ENCODE measurements at regions not wholly inside any gene's neighbourhood (a gene's known extent, or its start where the extent isn't known, plus 50 kb on each side); places are given as distances from the start of the nearest gene placed in this dataset.

DNA sequence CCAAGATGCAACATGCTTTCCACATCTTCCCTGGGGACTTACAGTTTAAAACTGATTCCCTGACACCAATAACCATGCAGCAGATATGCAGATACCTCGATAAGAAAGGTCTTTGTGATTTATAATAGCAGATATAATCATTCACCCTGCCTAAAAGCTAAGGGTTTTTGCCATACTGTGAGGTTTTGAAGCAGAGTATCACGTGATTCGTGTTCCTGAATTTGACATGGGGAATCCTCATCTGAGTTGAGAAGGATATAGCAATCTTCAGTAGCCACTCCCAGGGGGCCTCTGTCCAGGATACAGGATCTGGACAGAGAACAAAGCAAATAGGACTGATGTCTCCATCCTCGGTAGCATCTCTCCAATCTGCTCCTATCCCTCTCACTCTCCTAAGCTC is 79.1 kb upstream of the SDK2 start:
- DNase-seq (ENCODE audit: low read depth in 2 of 2), result no peak

- DNase-seq (ENCODE audit: low read depth in 2 of 2), result no peak
Observed at GRCh38 chr17:73724341-73724740, 80.1 kb upstream of the SDK2 start.

GRCh38 chr17:73724990-73725389 is 80.7 kb upstream of the SDK2 start:
- no peak for DNase-seq (ENCODE audit: low read depth in 2 of 2)

- DNase-seq (ENCODE audit: low read depth in 2 of 2), result no peak
Observed at GRCh38 chr17:73725794-73726515, 81.7 kb upstream of the SDK2 start.

DNA sequence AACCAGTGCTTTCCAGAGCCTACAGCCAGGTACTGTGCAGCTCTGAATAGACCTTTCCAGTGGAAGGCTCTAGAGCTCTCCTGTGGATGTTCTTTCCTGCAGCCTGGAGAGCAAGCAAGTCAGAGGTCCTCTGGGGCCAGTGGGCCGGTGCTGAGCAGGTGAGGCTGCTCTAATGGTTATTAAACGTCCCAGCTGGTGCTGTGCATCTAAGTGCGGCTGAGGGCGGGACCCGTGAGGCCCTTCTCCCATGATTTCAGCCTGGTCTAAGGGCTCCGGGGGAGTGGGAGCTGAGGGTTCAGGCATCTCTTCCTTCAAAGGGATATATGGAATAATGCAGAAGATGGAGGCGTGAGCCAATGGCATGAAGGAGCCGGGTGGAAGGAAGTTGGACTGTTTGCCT is 83.7 kb upstream of the SDK2 start:
- no peak for DNase-seq (ENCODE audit: low read depth in 2 of 2)

- no peak for DNase-seq (ENCODE audit: low read depth in 2 of 2)
Observed at GRCh38 chr17:73729101-73729500, 84.9 kb upstream of the SDK2 start.

DNA sequence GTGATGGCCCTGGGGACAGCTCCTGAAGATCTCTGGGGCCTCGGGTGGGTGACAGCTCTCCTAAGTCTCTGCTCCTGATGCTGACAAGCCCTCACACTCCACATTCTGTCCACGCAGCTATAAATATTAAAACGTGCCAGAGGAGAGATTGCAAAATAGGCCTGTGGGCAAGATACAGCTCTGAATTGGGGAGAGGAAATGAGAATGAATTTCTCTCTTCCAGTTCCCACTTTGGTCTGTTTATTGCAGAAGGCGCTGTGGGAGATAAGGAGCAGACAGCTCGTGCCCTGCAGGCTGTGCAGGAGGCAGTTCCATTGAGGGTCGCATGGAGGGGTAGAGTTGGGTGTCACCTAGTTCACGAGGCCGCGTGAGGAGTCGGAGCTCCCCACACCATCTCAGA is 87.5 kb upstream of the SDK2 start:
- DNase-seq (ENCODE audit: low read depth in 2 of 2), result no peak

DNA sequence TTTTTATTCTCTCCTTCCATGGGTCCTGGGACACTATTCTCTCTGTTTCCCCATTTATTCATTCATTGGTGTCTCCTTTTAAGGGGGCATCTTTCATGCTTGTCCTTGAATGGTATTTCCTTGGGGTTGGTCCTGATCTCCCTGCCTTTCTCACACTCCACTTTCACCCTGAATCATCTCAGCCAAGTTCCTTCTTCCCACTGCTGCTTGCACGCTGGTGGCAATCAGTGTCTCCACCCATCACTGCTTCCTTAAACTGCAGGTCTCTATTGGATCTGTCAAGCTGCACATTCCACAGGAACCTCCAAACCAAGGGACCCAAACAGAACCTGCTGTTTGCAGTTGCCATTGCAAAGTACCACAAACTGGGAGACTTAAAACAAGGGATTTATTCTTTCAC is 89.3 kb upstream of the SDK2 start:
- no peak for DNase-seq (ENCODE audit: low read depth in 2 of 2)

- no peak for DNase-seq (ENCODE audit: low read depth in 2 of 2)
Observed at GRCh38 chr17:73735245-73735644, 91.0 kb upstream of the SDK2 start.

DNA sequence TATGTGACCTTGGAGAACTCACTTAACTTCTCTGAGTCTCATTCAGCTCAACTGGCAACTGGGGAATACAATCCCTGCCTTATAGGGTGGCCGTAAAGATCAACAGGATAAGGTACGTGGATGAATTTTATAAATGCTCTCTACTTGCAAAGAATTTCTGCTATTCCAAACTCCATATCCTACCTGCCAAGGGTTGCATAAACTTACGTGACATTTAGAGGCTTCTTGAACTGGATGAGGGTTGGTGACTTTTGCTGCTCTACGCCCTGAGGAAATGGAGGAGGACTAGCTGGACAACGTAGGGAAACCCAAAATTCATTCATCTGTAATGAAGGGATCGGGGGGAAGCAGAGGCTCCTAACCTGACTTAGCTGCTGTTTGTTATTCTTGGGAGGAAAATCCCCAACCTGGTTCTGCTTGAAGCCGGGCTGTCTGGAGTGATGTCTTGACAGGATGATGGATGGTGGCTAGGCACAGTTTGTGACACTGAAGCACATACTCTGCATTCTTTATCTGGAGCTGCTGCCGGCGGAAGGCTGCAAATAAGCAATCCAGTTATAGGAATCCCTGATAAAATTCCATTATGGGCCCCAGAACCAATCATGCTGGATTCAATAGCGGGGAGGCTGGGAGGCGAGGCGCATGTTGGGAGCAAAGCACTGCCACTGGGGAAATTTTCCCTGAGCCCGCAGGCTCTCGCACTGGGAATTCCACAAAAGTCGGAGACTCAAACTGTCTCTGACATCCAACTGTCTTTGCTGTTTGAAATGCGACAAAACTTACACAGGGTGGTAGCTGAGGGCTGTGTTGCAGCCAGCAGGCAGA is 94.7 kb upstream of the SDK2 start:
- DNase-seq (ENCODE audit: low read depth in 2 of 2), result no peak

DNA sequence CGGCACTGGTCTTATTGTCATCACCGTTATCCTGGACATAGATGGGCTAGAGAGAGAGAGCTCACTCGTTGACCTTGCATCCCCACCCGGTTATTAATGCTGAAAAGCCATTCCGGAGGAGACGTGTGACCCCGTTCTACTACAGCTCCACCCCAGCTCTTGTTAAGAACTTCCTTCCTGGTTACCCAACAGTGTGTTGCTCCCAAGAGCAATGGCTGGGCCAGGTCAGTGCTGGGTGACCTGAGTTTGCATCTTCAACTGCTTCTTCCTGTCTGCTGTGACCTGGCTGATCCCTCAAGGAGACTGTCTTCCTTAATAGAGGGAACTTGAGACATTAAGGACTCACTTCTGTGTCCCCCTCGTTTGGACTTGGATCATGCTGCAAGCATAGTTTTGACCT is 96.1 kb upstream of the SDK2 start:
- no peak for DNase-seq (ENCODE audit: low read depth in 2 of 2)

- DNase-seq (ENCODE audit: low read depth in 2 of 2), result no peak
Observed at GRCh38 chr17:73742948-73743381, 98.7 kb upstream of the SDK2 start.

GRCh38 chr17:73743518-73744201 is 99.4 kb upstream of the SDK2 start:
- DNase-seq (ENCODE audit: low read depth in 2 of 2), result no peak

DNA sequence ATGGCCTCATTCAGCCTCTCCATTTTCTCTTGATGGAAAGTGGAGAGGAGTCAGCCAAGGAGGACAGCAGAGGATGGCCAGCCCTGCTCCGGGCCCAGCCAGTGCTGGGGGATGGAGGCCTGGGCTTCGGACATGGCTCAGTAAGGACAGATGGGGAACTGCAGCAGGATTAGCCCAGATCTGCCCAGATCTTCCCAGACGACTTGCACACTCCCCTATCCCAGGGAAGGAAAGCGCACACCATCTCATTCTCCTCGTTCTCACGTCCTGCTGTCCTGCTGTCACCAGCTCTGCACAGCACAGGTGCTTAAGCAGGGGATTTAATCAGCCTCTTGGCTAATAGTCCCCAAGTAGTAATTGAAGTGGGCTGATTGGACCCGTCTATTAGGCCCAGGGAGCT is 100.2 kb upstream of the SDK2 start:
- DNase-seq (ENCODE audit: low read depth in 2 of 2), result no peak

DNA sequence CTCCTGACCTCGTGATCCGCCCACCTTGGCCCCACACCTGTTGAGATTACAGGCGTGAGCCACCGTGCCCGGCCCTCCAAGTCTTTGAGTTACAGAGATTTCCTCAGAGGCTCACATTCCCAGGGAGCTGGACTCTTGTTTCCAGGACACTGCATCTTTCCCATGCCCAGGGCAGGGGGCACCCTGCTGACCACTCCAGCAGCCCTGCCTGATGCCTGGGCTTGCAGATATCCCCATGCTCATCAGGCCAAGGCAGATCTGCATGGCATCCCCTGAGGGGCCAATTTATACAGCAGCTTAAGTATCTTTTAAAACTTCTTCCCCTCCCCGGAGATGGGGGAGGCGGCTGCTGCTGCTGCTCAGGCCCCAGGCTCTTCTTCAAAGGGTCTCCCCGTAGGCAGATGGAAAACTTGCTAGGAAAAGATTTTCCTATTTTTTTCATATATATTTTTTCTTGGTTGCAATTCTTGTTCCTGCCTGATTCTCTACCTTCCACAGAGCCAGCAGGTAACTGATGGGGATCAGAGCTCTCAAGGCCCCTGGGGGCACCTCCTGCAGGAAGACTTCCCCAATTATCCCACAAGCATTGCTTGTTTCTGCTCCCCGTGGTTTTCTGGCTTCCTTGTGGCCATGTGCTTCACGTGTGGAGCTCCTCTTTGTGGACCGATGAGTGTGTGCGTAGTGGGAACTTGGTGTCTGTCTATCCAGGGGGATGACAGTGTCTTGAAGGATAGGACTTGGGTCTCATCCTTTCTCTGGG is 102.2 kb upstream of the SDK2 start:
- DNase-seq (ENCODE audit: low read depth in 2 of 2), result no peak

DNA sequence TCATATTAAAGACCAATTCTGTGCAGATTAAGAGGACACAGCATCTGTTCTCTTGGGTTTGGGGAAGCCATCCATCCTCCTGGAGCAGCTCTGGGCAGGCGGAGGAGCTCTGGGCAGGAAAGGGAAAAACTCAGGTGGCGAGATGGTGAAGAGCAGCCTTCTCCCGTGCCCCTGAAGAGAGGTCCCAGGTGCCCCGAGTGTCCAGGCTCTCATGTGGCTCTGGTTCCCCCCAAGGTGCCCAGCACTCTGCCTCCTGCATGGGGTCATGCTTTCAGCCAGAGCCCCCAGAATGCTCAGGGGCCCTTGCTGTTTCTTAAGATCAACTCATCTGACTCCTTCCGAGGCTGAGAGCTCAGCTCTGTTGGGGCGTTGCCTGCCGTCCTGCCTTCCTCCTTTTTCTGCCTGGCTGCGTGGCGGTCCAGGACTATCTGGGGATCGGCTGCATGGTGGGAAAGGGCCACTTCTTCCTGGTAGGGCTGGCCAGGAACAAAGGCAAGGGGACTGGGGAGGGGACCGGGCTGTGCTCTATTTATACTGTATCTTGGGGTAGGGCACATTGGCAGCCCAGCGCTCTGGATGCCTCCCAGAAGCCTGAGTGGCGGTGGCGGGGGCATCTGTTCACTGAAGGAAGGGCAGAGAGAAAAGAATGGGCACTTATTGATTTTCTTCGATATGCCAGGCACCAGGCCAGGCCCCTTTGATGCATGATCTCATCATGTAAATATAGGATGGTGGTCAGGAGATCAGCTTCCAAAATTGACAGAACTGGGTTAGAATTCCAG is 103.2 kb upstream of the SDK2 start:
- no peak for DNase-seq (ENCODE audit: low read depth in 2 of 2)

GRCh38 chr17:73748508-73748907 is 104.3 kb upstream of the SDK2 start:
- DNase-seq (ENCODE audit: low read depth in 2 of 2), result no peak

DNA sequence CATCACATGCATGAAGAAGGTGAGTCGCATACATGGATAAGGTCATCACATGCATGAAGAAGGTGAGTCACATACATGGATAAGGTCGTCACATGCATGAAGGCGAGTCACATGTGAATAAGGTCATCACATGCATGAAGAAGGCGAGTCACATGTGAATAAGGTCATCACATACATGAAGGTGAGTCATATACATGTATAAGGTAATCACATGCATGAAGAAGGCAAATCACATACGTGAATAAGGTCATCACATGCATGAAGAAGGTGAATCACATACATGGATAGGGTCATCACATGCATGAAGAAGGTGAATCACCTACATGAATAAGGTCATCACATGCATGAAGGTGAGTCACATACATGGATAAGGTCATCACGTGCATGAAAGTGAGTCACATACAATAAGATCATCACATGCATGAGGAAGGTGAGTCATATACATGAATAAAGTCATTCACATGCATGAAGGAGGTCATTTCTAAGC is 105.1 kb upstream of the SDK2 start:
- no peak for DNase-seq (ENCODE audit: low read depth in 2 of 2)

GRCh38 chr17:73749928-73750605 is 105.8 kb upstream of the SDK2 start:
- no peak for DNase-seq (ENCODE audit: low read depth in 2 of 2)

- DNase-seq (ENCODE audit: low read depth in 2 of 2), result no peak
Observed at GRCh38 chr17:73750975-73751374, 106.7 kb upstream of the SDK2 start.

Measured in stimulated activated CD4-positive, alpha-beta T cell treated with anti-CD3 and anti-CD28 coated beads, Interleukin-1b, Interleukin-23, amount 100 ng/mL, for 1 hour (primary cell).